ENCODE measurements at regions not wholly inside any gene's neighbourhood (a gene's known extent, or its start where the extent isn't known, plus 50 kb on each side); places are given as distances from the start of the nearest gene placed in this dataset.

- TF ChIP-seq POLR2A (IDR thresholded peaks at IDR 0.05) (no peak), CTCF (IDR thresholded peaks at IDR 0.05) (no peak)
Measured at GRCh38 chr14:83632375-83632774, 1897.6 kb upstream of the FLRT2 start.

All from vagina (tissue), 2 donors.